IMR-90 (cell line): ENCODE measurements at regions not wholly inside any gene's neighbourhood (a gene's known extent, or its start where the extent isn't known, plus 50 kb on each side); places are given as distances from the start of the nearest gene placed in this dataset.
"Not testable (repeated sequence)": the region's sequence is repeated elsewhere in the genome, so short reads cannot be mapped to it uniquely, and the experiment has no call there.

ENCODE experiments used
- ATAC-seq: fragments of 200-7000 bp; cut with Tn5 transposase; 2 replicates; pipeline ENCODE4 v1.9.1; 2020; ENCODE audit warnings: low read depth, mild to moderate bottlenecking, moderate library complexity
- BruUV-seq: library from RNA; stranded (reverse); fragments of 400-500 nt; replicated peaks from 2 replicates; lab custom pipeline; 2021; lab: Mats Ljungman, UMichigan
- CTCF ChIA-PET: fragments of 300-600 bp; formaldehyde crosslinking; extraction: SDS; loops from one replicate; lab custom pipeline; 2021; ENCODE audit warnings: antibody characterized with exemption; lab: Yijun Ruan, JAX
- POLR2A ChIA-PET: fragments of 300-600 bp; sonication (Branson Sonifier 250); formaldehyde crosslinking; loops from one replicate; lab custom pipeline; 2022; ENCODE audit warnings: antibody characterized with exemption; ENCODE audit not compliant: unreplicated experiment; lab: Charles Lee
- DNase-seq: peaks from one replicate; pipeline ENCODE4 v3.0.0; 2013
- H2AFZ ChIP-seq: replicated peaks from 2 replicates; pipeline ENCODE3; 2013; ENCODE audit warnings: low read length, mild to moderate bottlenecking; ENCODE audit not compliant: poor library complexity
- H2AK5ac ChIP-seq: 2 replicates; pipeline ENCODE4 v1.6.1; 2013; ENCODE audit warnings: low read depth, low read length, inconsistent platforms
- H2AK9ac ChIP-seq: replicated peaks from 2 replicates; pipeline ENCODE3; 2013; ENCODE audit warnings: mild to moderate bottlenecking, low read depth, low read length, moderate library complexity; ENCODE audit not compliant: poor library complexity
- H2BK120ac ChIP-seq: 2 replicates; pipeline ENCODE4 v1.6.1; 2013; ENCODE audit warnings: low read depth, low read length, inconsistent platforms
- H2BK15ac ChIP-seq: 3 replicates; pipeline ENCODE4 v1.6.1; 2013; ENCODE audit warnings: low read depth, low read length, inconsistent platforms
- H2BK20ac ChIP-seq: 2 replicates; pipeline ENCODE4 v1.6.1; 2013; ENCODE audit warnings: low read depth, mild to moderate bottlenecking, inconsistent platforms, low read length, moderate library complexity
- H2BK5ac ChIP-seq: 2 replicates; pipeline ENCODE4 v1.6.1; 2013; ENCODE audit warnings: mild to moderate bottlenecking, low read depth, low read length, inconsistent platforms; ENCODE audit not compliant: poor library complexity, severe bottlenecking
- H3K14ac ChIP-seq: replicated peaks from 2 replicates; pipeline ENCODE4 v1.6.1; 2013; ENCODE audit warnings: low read depth, low read length, inconsistent platforms
- H3K18ac ChIP-seq: 2 replicates; pipeline ENCODE4 v1.6.1; 2013; ENCODE audit warnings: low read depth, low read length, control low read depth
- H3K23ac ChIP-seq: 2 replicates; pipeline ENCODE4 v1.6.1; 2013; ENCODE audit warnings: low read depth, low read length, inconsistent platforms
- H3K27ac ChIP-seq: 2 replicates; pipeline ENCODE4 v1.5.1; 2013; ENCODE audit warnings: mild to moderate bottlenecking, control low read depth, low read length; ENCODE audit not compliant: insufficient read depth
- H3K27me3 ChIP-seq: 2 replicates; pipeline ENCODE4 v1.6.1; 2013; ENCODE audit warnings: low read length; ENCODE audit not compliant: control insufficient read depth, insufficient read depth
- H3K36me3 ChIP-seq: 2 replicates; pipeline ENCODE4 v1.6.1; 2013; ENCODE audit warnings: low read length, mixed read lengths; ENCODE audit not compliant: control insufficient read depth, insufficient read depth
- H3K4ac ChIP-seq: 2 replicates; pipeline ENCODE4 v1.6.1; 2013; ENCODE audit warnings: low read depth, low read length, inconsistent platforms
- H3K4me1 ChIP-seq: 2 replicates; pipeline ENCODE4 v1.6.1; 2013; ENCODE audit warnings: low read length, mixed read lengths; ENCODE audit not compliant: control insufficient read depth, insufficient read depth
- H3K4me2 ChIP-seq: 2 replicates; pipeline ENCODE4 v1.6.1; 2013; ENCODE audit warnings: low read depth, mild to moderate bottlenecking, control low read depth, low read length, moderate library complexity
- H3K4me3 ChIP-seq: 2 replicates; pipeline ENCODE4 v1.5.1; 2013; ENCODE audit warnings: low read depth, mild to moderate bottlenecking, control low read depth, low read length, moderate library complexity; ENCODE audit not compliant: insufficient read depth
- H3K56ac ChIP-seq: 2 replicates; pipeline ENCODE4 v1.6.1; 2013; ENCODE audit warnings: low read length, inconsistent platforms; ENCODE audit not compliant: insufficient read depth; ENCODE audit errors: extremely low read depth
- H3K79me1 ChIP-seq, 2 experiments: 2 replicates each; pipeline ENCODE4 v1.6.1; 2013; ENCODE audit warnings: low read length in 2 of 2, inconsistent platforms in 1 of 2, low read depth in 1 of 2
- H3K9ac ChIP-seq: 2 replicates; pipeline ENCODE4 v1.6.1; 2013; ENCODE audit warnings: low read depth, low read length, control low read depth
- H3K9me1 ChIP-seq: 2 replicates; pipeline ENCODE4 v1.6.1; 2013; ENCODE audit warnings: low read length, inconsistent platforms; ENCODE audit not compliant: insufficient read depth
- H3K9me3 ChIP-seq: 2 replicates; pipeline ENCODE4 v1.6.1; 2013; ENCODE audit warnings: low read length; ENCODE audit not compliant: control insufficient read depth, insufficient read depth
- H4K20me1 ChIP-seq: 2 replicates; pipeline ENCODE4 v1.6.1; 2013; ENCODE audit warnings: low read length, inconsistent platforms; ENCODE audit not compliant: insufficient read depth
- H4K5ac ChIP-seq: 2 replicates; pipeline ENCODE4 v1.6.1; 2013; ENCODE audit warnings: mild to moderate bottlenecking, low read depth, low read length, control low read depth
- H4K8ac ChIP-seq, 2 experiments: 2 replicates each; pipeline ENCODE4 v1.6.1; 2013; ENCODE audit warnings: low read depth in 2 of 2, low read length in 2 of 2, control low read depth in 1 of 2, inconsistent platforms in 1 of 2
- H4K91ac ChIP-seq: 2 replicates; pipeline ENCODE4 v1.6.1; 2013; ENCODE audit warnings: low read depth, low read length, inconsistent platforms; ENCODE audit not compliant: insufficient read depth
- ELK1 ChIP-seq: fragments of 150-350 bp; IDR thresholded peaks from 2 replicates; pipeline ENCODE4 v1.6.1; 2016; ENCODE audit warnings: low read depth, mild to moderate bottlenecking, low read length, moderate library complexity, borderline replicate concordance
- FOS ChIP-seq: fragments of 150-350 bp; IDR thresholded peaks from 2 replicates; pipeline ENCODE4 v1.6.1; 2016; ENCODE audit warnings: low read depth, low read length
- MAFK ChIP-seq: IDR thresholded peaks from 2 replicates; pipeline ENCODE4 v1.6.1; 2012; ENCODE audit warnings: low read depth, low read length, improper control_type of control experiment
- NFE2L2 ChIP-seq: fragments of 150-350 bp; IDR thresholded peaks from 2 replicates; pipeline ENCODE4 v1.6.1; 2016; ENCODE audit warnings: low read depth, mild to moderate bottlenecking, low read length
- POLR2A ChIP-seq: IDR thresholded peaks from 2 replicates; pipeline ENCODE4 v1.6.1; 2012; ENCODE audit warnings: mild to moderate bottlenecking, low read depth, low read length
- RCOR1 ChIP-seq: IDR thresholded peaks from 2 replicates; pipeline ENCODE4 v1.6.1; 2012; ENCODE audit warnings: mild to moderate bottlenecking, low read length, improper control_type of control experiment; ENCODE audit not compliant: insufficient replicate concordance
- RFX5 ChIP-seq: IDR thresholded peaks from 2 replicates; pipeline ENCODE4 v1.8.0; 2012; ENCODE audit warnings: low read depth, mild to moderate bottlenecking, low read length, moderate library complexity
- SMC3 ChIP-seq: fragments of 150-350 bp; IDR thresholded peaks from 2 replicates; pipeline ENCODE4 v1.6.1; 2016; ENCODE audit warnings: low read depth, mild to moderate bottlenecking, antibody characterized with exemption, low read length, moderate library complexity
- WGBS, 2 experiments: methylation state at CpG; one replicate each; pipeline versions ENCODE4 v1.1.5 to v1.1.7; 2013; ENCODE audit warnings: missing lambda C conversion rate in 2 of 2; ENCODE audit not compliant: insufficient read length in 1 of 2; ENCODE audit errors: extremely low coverage in 2 of 2; 5-methylcytosine and 5-hydroxymethylcytosine counted together
- dilution Hi-C: fragments of 300-500 bp; cut with HindIII; formaldehyde crosslinking; loops from one replicate; pipeline ENCODE4 v1.14.3; 2018; ENCODE audit warnings: low sequenced_read_pairs; ENCODE audit not compliant: unreplicated experiment
- in situ Hi-C: fragments of 300-500 bp; cut with MboI; formaldehyde crosslinking; loops from 3 replicates; pipeline ENCODE4 v1.14.3; 2019; ENCODE audit warnings: low sequenced_read_pairs, inconsistent platforms, mixed read lengths
- intact Hi-C: fragments of 100-400 bp; cut with micrococcal nuclease; formaldehyde crosslinking; loops from 2 replicates; pipeline ENCODE4 v1.10.0; 2022

- no peaks in the 10 kb centered on the region for H3K27me3 ChIP-seq
- dilution Hi-C loops = no loop called here
- H3K4me3 ChIP-seq = no peak overlapping the region
- no peak overlapping the region for H2BK15ac ChIP-seq
- H3K4me2 ChIP-seq = no peak overlapping the region
- no peaks in the 10 kb centered on the region for H3K36me3 ChIP-seq
- H2BK20ac ChIP-seq = no peak overlapping the region
- intact Hi-C loops = no loop called here
- no CpG with 5 or more reads among the region's 3 CpGs for WGBS, 2 experiments
- H3K23ac ChIP-seq = no peak overlapping the region
- no TSS peak for BruUV-seq
- ATAC-seq (no peak), DNase-seq (no peak)
- no peak overlapping the region for H2AFZ ChIP-seq
- H3K56ac ChIP-seq = no peak overlapping the region
- in situ Hi-C loops = no loop called here
- no peak overlapping the region for H2AK5ac ChIP-seq
- H3K9me3 ChIP-seq = no peaks in the 10 kb centered on the region; the same call in 1 of the 2 replicates
- no peak overlapping the region for H3K4ac ChIP-seq
- ChIA-PET CTCF (no interaction called here), POLR2A (interaction anchor here (0.6 kb wide), 1 partner anchor 58 kb away, joined by 4 read pairs; no protein-coding TSS in a partner anchor)
- no peak overlapping the region for H4K91ac ChIP-seq
- H2AK9ac ChIP-seq = no peak overlapping the region
- no peaks in the 10 kb centered on the region for H3K9me1 ChIP-seq
- H3K9ac ChIP-seq = no peak overlapping the region
- no peak for TF ChIP-seq FOS
- no peak for TF ChIP-seq RCOR1
- TF ChIP-seq ELK1 = no peak
- TF ChIP-seq POLR2A = no peak
- no peak for TF ChIP-seq NFE2L2
- TF ChIP-seq MAFK = no peak
- no peak for TF ChIP-seq SMC3
- no peak for TF ChIP-seq RFX5
- no peak overlapping the region for H3K14ac ChIP-seq
- H2BK5ac ChIP-seq = no peak overlapping the region
- H3K18ac ChIP-seq = no peak overlapping the region
- no peaks in the 10 kb centered on the region for H3K79me1 ChIP-seq
- no peak overlapping the region for H4K8ac ChIP-seq
- no peaks in the 10 kb centered on the region for H4K20me1 ChIP-seq
- H2BK120ac ChIP-seq = no peak overlapping the region
- H3K27ac ChIP-seq = no peak overlapping the region
- H4K5ac ChIP-seq = no peak overlapping the region
- no peaks in the 10 kb centered on the region for H3K4me1 ChIP-seq
Observed at GRCh38 chrX:88170553-88170952, 576.5 kb upstream of the CPXCR1 start.

DNA sequence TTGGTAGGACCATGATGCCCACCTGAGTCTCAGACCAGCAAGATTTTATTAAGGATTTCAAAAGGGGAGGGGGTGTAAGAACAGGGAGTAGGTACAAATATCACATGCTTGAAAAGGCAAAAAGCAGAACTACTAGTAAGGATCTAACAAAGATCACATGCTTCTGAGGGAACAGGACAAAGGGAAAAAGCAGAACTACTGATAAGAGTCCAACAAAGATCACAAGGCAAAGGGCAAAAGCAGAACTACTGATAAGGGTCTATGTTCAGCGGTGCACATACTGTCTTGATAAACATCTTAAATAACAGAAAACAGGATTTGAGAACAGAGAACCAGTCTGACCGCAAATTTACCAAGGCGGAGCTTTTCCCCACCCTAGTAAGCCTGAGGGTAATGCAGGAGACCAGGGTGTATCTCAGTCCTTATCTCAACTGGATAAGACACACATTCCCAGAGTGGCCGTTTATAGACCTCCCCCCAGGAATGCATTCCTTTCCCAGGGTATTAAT, 573.0 kb upstream of the CPXCR1 start:
- H3K27me3 ChIP-seq, POLR2A ChIA-PET, H3K4ac ChIP-seq, H4K91ac ChIP-seq, H3K4me2 ChIP-seq, H2AK5ac ChIP-seq, dilution Hi-C loops, H2BK5ac ChIP-seq, H3K23ac ChIP-seq, H3K9me1 ChIP-seq, BruUV-seq, H3K9me3 ChIP-seq, intact Hi-C loops, H3K79me1 ChIP-seq, H3K9ac ChIP-seq, H4K8ac ChIP-seq, H3K18ac ChIP-seq, H2AK9ac ChIP-seq, H2BK120ac ChIP-seq, H3K36me3 ChIP-seq, H3K4me1 ChIP-seq, H4K5ac ChIP-seq, H2BK15ac ChIP-seq, ATAC-seq, in situ Hi-C loops, H3K27ac ChIP-seq, H2AFZ ChIP-seq, H3K14ac ChIP-seq, H4K20me1 ChIP-seq, H3K56ac ChIP-seq, CTCF ChIA-PET, H2BK20ac ChIP-seq, DNase-seq, H3K4me3 ChIP-seq: not testable (repeated sequence)
- WGBS, 2 experiments = no CpG with 5 or more reads among the region's 4 CpGs
